ENCODE measurements at regions not wholly inside any gene's neighbourhood (a gene's known extent, or its start where the extent isn't known, plus 50 kb on each side); places are given as distances from the start of the nearest gene placed in this dataset.
"Not testable (repeated sequence)": the region's sequence is repeated elsewhere in the genome, so short reads cannot be mapped to it uniquely, and the experiment has no call there.

DNA sequence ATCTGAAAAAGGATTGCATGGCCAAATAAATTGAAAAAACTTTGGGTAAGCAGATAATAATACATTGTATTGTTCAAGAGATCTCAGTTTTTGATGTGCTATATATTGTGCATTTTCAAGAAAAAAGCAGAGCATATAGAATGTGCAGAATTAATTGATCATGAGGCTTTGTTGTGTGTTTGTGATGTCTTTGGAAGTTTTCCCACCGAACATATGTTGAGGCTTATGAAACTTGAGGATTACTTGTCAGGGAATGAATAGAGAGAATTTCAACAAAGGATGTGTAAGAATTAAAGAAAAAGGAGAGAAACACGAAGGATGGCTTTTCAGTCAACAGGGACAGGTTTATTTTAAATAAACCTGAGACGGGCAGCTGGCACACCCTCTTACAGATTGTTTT, 232.5 kb upstream of the POU1F1 start:
- 89 to 97% methylated on average over 2 to 3 of the region's 3 CpGs for WGBS, 2 experiments (ENCODE audit: insufficient coverage in 2 of 2)

DNA sequence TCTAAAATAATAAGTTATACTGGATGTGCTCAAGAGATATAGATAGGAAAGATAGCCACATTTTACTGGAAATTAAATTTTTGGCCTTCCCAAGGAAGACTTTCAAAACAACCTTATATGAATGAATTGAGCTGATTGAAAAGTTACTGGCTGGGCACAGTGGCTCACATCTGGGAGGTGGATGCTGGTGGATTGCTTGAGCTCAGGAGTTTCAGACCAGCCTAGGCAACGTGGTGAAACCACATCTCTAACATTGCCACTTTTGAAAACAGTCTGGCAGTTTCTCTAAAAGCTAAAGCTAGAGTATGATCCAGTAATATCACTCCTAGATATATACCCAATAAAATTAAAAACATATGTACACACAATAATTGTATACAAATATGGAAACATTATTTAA, 231.4 kb upstream of the POU1F1 start:
- no peak overlapping the region for H3K27ac ChIP-seq (ENCODE audit: low read depth, low read length, severe bottlenecking)
- no peak overlapping the region for H3K4me3 ChIP-seq (ENCODE audit: extremely low read depth, insufficient read depth, low read length, poor library complexity, severe bottlenecking)
- no peaks in the 10 kb centered on the region for H3K4me1 ChIP-seq (ENCODE audit: control insufficient read depth, insufficient read depth, low read length, poor library complexity, severe bottlenecking)
- 40 to 100% methylated on average over 1 of the region's 1 CpG for WGBS, 2 experiments (ENCODE audit: insufficient coverage in 2 of 2)
- H3K9me3 ChIP-seq (ENCODE audit: control insufficient read depth, low read length): no peaks in the 10 kb centered on the region
- no peaks in the 10 kb centered on the region for H3K36me3 ChIP-seq (ENCODE audit: control insufficient read depth, insufficient read depth, low read length)

More for the DNA sequence above, 232.5 kb upstream of the POU1F1 start:
- Histone ChIP-seq H3K4me1 (ENCODE audit: control insufficient read depth, insufficient read depth, low read length, poor library complexity, severe bottlenecking) (no peaks in the 10 kb centered on the region), H3K36me3 (ENCODE audit: control insufficient read depth, insufficient read depth, low read length) (no peaks in the 10 kb centered on the region), H3K9me3 (ENCODE audit: control insufficient read depth, low read length) (no peaks in the 10 kb centered on the region), H3K27ac (ENCODE audit: low read depth, low read length, severe bottlenecking) (no peak overlapping the region), H3K4me3 (ENCODE audit: extremely low read depth, insufficient read depth, low read length, poor library complexity, severe bottlenecking) (no peak overlapping the region)

DNA sequence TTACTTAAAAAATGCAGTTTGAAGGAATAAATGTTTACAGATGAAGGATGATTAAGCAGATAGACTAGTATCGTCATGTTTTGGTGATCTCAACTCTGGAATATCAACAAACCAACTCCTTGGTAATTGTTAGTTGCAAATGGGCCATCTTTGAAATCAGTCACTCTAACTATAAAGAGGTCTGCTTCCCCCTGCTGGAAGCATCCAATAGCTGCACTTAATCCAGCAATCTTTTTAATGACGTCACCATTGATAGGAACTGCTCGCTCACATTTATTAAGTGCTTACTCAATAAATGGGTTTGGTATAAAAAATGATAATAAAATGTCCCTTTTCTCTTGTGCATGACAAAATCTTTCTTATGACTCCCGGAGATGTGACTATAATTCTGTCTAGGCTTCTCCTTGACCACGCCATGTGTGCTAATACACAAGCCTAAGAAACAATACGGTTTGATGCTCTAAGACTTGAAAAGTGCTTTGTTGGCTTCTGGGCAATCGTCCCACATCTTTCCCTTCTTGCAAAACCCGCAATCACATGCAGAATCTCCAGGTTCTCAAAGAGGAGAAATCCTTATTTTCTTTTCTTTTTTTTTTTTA, 227.6 kb upstream of the POU1F1 start:
- H3K4me1 ChIP-seq (ENCODE audit: control insufficient read depth, insufficient read depth, low read length, poor library complexity, severe bottlenecking): no peaks in the 10 kb centered on the region
- H3K27ac ChIP-seq (ENCODE audit: low read depth, low read length, severe bottlenecking): no peak overlapping the region
- no peaks in the 10 kb centered on the region for H3K36me3 ChIP-seq (ENCODE audit: control insufficient read depth, insufficient read depth, low read length)
- H3K4me3 ChIP-seq (ENCODE audit: extremely low read depth, insufficient read depth, low read length, poor library complexity, severe bottlenecking): no peak overlapping the region
- 69 to 78% methylated on average over 4 of the region's 8 CpGs for WGBS, 2 experiments (ENCODE audit: insufficient coverage in 2 of 2)
- H3K9me3 ChIP-seq (ENCODE audit: control insufficient read depth, low read length): no peaks in the 10 kb centered on the region

DNA sequence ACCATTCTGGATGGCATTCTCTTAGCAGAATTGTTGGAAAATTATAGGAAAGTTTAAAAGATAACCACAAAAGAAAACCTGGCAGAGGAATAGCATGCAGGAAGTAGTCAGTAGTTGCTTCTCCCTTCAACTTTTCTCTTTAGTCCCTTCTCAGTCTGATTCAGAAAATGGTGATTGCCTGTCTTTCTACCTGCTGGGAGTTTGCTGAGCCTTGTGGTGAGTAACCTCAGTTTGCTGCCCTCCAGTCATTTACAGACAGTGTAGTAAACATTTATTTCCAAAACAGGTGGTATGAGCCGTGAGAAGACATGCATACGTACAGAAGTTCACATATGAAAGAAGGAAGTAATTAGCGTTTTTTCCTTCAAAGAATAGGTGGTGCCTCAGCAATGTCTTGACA, 224.7 kb upstream of the POU1F1 start:
- Histone ChIP-seq H3K36me3 (ENCODE audit: control insufficient read depth, insufficient read depth, low read length) (no peaks in the 10 kb centered on the region), H3K4me1 (ENCODE audit: control insufficient read depth, insufficient read depth, low read length, poor library complexity, severe bottlenecking) (no peaks in the 10 kb centered on the region), H3K4me3 (ENCODE audit: extremely low read depth, insufficient read depth, low read length, poor library complexity, severe bottlenecking) (no peak overlapping the region), H3K9me3 (ENCODE audit: control insufficient read depth, low read length) (no peaks in the 10 kb centered on the region), H3K27ac (ENCODE audit: low read depth, low read length, severe bottlenecking) (no peak overlapping the region)
- WGBS, 2 experiments (ENCODE audit: insufficient coverage in 2 of 2): 50% methylated on average over 2 of the region's 3 CpGs; no CpG with 5 or more reads in 1 of the 2 experiments

DNA sequence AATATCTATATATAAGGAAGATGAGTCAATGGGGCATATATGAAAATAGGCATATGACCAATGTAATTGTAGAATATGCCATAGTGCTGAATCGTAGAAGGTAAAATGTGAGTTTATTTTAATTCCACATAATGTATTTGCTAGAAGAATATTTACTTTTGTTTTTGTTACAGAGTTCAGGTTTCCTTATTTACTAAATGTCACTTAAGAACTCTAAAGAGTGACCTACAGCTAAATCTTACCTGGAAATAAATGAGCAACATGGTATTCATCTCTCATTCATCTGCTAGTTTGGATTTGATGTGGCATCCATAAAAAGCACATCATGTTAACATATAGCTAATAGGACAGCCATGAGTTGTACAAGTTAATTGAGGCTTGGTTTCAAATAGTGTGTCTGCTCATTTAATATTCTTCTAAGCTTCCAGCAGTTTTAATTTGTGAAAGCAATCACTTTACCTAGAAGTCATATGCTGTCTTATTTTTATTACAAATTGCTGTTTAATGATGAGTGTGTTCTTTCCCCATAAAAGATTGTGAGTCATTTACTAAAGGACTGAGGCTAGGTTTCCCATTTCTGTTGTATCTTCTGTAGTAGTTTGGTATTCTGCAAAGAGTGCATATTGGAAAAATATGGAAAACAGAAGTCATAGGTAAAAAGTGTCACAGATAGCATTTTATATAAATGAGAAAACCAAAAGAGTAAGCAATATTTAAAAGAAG, 222.1 kb upstream of the POU1F1 start:
- no CpG with 5 or more reads among the region's 1 CpG for WGBS, 2 experiments (ENCODE audit: insufficient coverage in 2 of 2)
- no peaks in the 10 kb centered on the region for H3K9me3 ChIP-seq (ENCODE audit: control insufficient read depth, low read length)
- H3K4me3 ChIP-seq (ENCODE audit: extremely low read depth, insufficient read depth, low read length, poor library complexity, severe bottlenecking): no peak overlapping the region
- no peaks in the 10 kb centered on the region for H3K4me1 ChIP-seq (ENCODE audit: control insufficient read depth, insufficient read depth, low read length, poor library complexity, severe bottlenecking)
- no peaks in the 10 kb centered on the region for H3K36me3 ChIP-seq (ENCODE audit: control insufficient read depth, insufficient read depth, low read length)
- no peak overlapping the region for H3K27ac ChIP-seq (ENCODE audit: low read depth, low read length, severe bottlenecking)

DNA sequence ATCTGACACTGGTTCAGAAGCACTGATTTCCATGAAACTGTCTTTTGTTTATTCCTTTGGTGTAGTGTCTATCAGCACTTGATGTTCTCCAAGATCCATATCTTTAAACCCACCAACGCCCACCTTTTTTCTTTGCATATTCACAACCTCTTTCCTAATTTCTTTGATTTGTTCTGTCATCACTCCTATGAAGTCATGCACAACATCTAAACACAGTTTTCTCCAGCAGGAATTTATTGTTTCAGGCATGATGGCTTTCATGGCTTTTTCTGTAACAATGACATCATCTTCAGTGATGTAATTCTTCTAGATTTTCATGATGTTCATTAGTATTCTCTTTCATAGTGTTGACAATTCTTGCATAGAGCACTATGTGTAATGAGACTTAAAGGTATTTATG, 219.6 kb upstream of the POU1F1 start:
- 57 to 88% methylated on average over 1 of the region's 1 CpG for WGBS, 2 experiments (ENCODE audit: insufficient coverage in 2 of 2)
- no peak overlapping the region for H3K27ac ChIP-seq (ENCODE audit: low read depth, low read length, severe bottlenecking)
- H3K9me3 ChIP-seq (ENCODE audit: control insufficient read depth, low read length): no peaks in the 10 kb centered on the region
- H3K36me3 ChIP-seq (ENCODE audit: control insufficient read depth, insufficient read depth, low read length): no peaks in the 10 kb centered on the region
- no peak overlapping the region for H3K4me3 ChIP-seq (ENCODE audit: extremely low read depth, insufficient read depth, low read length, poor library complexity, severe bottlenecking)
- no peaks in the 10 kb centered on the region for H3K4me1 ChIP-seq (ENCODE audit: control insufficient read depth, insufficient read depth, low read length, poor library complexity, severe bottlenecking)

DNA sequence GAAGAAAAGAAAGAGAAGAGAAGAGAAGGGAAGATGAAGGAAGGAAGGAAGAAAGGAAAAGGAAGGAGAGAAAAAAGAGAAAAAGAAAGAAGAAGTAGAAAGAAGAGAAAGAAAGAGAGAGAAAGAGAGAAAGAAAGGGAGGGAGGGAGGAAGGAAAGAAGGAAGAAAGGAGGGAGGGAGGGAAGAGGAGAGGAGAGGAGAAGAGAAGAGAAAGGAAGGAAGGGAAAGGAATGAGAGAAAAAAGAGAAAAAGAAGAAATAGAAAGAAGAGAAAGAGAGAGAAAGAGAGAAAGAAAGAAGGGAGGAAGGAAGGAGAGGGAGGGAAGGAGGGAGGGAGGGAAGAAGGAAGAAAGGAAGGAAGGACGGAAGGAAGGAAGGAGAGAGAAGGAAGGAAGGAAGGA, 217.9 kb upstream of the POU1F1 start:
- H3K27ac ChIP-seq (ENCODE audit: low read depth, low read length, severe bottlenecking): no peak overlapping the region
- WGBS, 2 experiments (ENCODE audit: insufficient coverage in 2 of 2): no CpG with 5 or more reads among the region's 1 CpG
- no peaks in the 10 kb centered on the region for H3K36me3 ChIP-seq (ENCODE audit: control insufficient read depth, insufficient read depth, low read length)
- H3K4me1 ChIP-seq (ENCODE audit: control insufficient read depth, insufficient read depth, low read length, poor library complexity, severe bottlenecking): no peaks in the 10 kb centered on the region
- no peak overlapping the region for H3K4me3 ChIP-seq (ENCODE audit: extremely low read depth, insufficient read depth, low read length, poor library complexity, severe bottlenecking)
- H3K9me3 ChIP-seq (ENCODE audit: control insufficient read depth, low read length): no peaks in the 10 kb centered on the region

DNA sequence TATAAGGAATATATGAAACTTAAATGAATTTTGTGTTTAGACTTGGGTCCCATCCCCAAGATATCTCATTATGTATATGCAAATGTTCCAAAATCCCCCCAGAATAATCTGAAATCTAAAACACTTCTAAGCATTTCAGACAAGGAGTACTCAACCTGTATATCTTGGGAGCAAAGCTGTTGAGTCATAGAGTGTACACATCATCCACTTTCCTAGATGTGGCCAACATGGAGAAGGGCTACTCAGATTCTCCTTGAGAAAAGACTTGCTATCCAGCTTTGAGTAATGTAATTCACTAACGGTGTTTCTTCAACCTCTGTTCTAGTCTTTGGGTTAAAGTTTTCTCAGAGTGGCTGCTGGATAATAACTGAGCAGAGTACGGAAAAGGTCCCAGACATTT, 215.5 kb upstream of the POU1F1 start:
- Histone ChIP-seq H3K27ac (ENCODE audit: low read depth, low read length, severe bottlenecking) (no peak overlapping the region), H3K4me3 (ENCODE audit: extremely low read depth, insufficient read depth, low read length, poor library complexity, severe bottlenecking) (no peak overlapping the region), H3K9me3 (ENCODE audit: control insufficient read depth, low read length) (no peaks in the 10 kb centered on the region), H3K36me3 (ENCODE audit: control insufficient read depth, insufficient read depth, low read length) (no peaks in the 10 kb centered on the region), H3K4me1 (ENCODE audit: control insufficient read depth, insufficient read depth, low read length, poor library complexity, severe bottlenecking) (no peaks in the 10 kb centered on the region)
- WGBS, 2 experiments (ENCODE audit: insufficient coverage in 2 of 2): 83 to 92% methylated on average over 2 of the region's 2 CpGs

DNA sequence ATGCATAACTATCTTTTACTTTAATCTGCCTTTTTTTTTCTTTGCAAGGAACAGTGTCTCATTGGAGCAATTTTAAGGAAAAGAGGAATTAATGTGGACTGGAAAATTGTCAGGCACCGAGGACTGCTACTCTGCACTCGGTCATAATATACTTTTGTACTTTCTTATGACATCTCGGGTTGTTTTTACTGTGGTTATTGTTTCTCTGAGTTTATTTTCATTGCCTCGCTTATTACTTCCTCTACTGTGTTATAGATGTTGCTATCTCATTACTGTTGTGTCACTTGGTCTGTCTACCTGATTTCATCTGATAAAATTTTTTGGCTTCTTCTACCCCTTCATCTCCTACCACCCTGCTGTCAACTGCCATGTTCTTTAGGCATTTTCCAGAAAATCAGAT, 213.5 kb upstream of the POU1F1 start:
- Histone ChIP-seq H3K27ac (ENCODE audit: low read depth, low read length, severe bottlenecking) (no peak overlapping the region), H3K9me3 (ENCODE audit: control insufficient read depth, low read length) (no peaks in the 10 kb centered on the region), H3K4me1 (ENCODE audit: control insufficient read depth, insufficient read depth, low read length, poor library complexity, severe bottlenecking) (no peaks in the 10 kb centered on the region), H3K4me3 (ENCODE audit: extremely low read depth, insufficient read depth, low read length, poor library complexity, severe bottlenecking) (no peak overlapping the region), H3K36me3 (ENCODE audit: control insufficient read depth, insufficient read depth, low read length) (no peaks in the 10 kb centered on the region)
- no CpG with 5 or more reads among the region's 4 CpGs for WGBS, 2 experiments (ENCODE audit: insufficient coverage in 2 of 2)

DNA sequence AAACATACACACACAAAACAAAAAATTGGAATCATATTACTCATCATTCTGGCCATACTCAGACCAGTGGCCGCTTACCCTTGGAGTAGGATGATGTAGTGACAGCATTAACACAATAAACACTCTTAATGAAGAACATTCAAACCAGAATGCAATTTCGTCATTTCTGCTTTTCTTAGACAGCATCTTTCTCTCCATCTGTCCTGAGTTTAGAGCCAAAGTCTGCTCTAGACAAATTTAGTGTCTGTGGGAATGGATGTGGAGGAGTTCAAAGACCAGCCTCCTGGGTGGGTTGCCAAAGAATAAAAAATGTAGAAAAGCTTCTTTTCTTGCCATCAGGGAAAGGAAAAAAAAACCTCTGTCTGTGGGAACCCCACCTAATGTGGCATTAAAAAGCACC, 212.4 kb upstream of the POU1F1 start:
- WGBS, 2 experiments (ENCODE audit: insufficient coverage in 2 of 2): 100% methylated on average over 1 of the region's 2 CpGs; no CpG with 5 or more reads in 1 of the 2 experiments
- Histone ChIP-seq H3K4me3 (ENCODE audit: extremely low read depth, insufficient read depth, low read length, poor library complexity, severe bottlenecking) (no peak overlapping the region), H3K4me1 (ENCODE audit: control insufficient read depth, insufficient read depth, low read length, poor library complexity, severe bottlenecking) (no peaks in the 10 kb centered on the region), H3K36me3 (ENCODE audit: control insufficient read depth, insufficient read depth, low read length) (no peaks in the 10 kb centered on the region), H3K9me3 (ENCODE audit: control insufficient read depth, low read length) (no peaks in the 10 kb centered on the region), H3K27ac (ENCODE audit: low read depth, low read length, severe bottlenecking) (no peak overlapping the region)

DNA sequence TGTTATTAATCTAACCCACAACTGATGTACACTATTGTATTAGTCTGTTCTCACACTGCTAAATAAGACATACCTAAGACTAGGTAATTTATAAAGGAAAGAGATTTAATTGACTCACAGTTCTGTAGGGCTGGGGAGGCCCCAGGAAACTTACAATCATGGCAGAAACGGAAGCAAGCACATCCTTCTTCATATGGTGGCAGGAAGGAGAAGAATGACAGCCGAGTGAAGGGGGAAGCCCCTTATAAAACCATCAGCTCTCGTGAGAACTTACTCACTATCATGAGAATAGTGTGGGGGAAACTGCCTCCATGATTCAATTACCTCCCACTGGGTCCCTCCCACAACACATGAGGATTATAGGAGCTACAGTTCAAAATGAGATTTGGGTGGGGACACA, 210.3 kb upstream of the POU1F1 start:
- not testable (repeated sequence) for H3K9me3 ChIP-seq (ENCODE audit: control insufficient read depth, low read length); H3K4me1 ChIP-seq (ENCODE audit: control insufficient read depth, insufficient read depth, low read length, poor library complexity, severe bottlenecking); H3K4me3 ChIP-seq (ENCODE audit: extremely low read depth, insufficient read depth, low read length, poor library complexity, severe bottlenecking); H3K27ac ChIP-seq (ENCODE audit: low read depth, low read length, severe bottlenecking); H3K36me3 ChIP-seq (ENCODE audit: control insufficient read depth, insufficient read depth, low read length)
- WGBS, 2 experiments (ENCODE audit: insufficient coverage in 2 of 2): no CpG with 5 or more reads among the region's 3 CpGs
